T-helper 2 cell treated with Interferon-gamma antibody and Interleukin-4, amounts not matched to agents 5 μg/mL and 100 μg/mL, for 36 hours (primary cell): ENCODE measurements at regions not wholly inside any gene's neighbourhood (a gene's known extent, or its start where the extent isn't known, plus 50 kb on each side); places are given as distances from the start of the nearest gene placed in this dataset.

Experiments
- DNase-seq: peaks from one replicate; pipeline ENCODE4 v3.0.0; 2021; ENCODE audit warnings: low spot score
- H3K27ac Mint-ChIP-seq: one replicate; pipeline ENCODE4 v1.8.0; 2021; ENCODE audit warnings: mild to moderate bottlenecking, mixed read lengths
- H3K27me3 Mint-ChIP-seq: one replicate; pipeline ENCODE4 v1.8.0; 2021; ENCODE audit warnings: low read depth, mixed read lengths
- H3K36me3 Mint-ChIP-seq: one replicate; pipeline ENCODE4 v1.8.0; 2021; ENCODE audit warnings: low read depth, mixed read lengths
- H3K4me1 Mint-ChIP-seq: one replicate; pipeline ENCODE4 v1.8.0; 2021; ENCODE audit warnings: low read depth, mixed read lengths
- H3K4me3 Mint-ChIP-seq: one replicate; pipeline ENCODE4 v1.8.0; 2022; ENCODE audit warnings: mild to moderate bottlenecking, moderate library complexity, mixed read lengths
- H3K9me3 Mint-ChIP-seq: one replicate; pipeline ENCODE4 v1.8.0; 2021; ENCODE audit warnings: mixed read lengths

- Mint-ChIP-seq H3K4me3 (no peak overlapping the region), H3K4me1 (no peaks in the 10 kb centered on the region), H3K9me3 (no peaks in the 10 kb centered on the region), H3K27ac (no peak overlapping the region), H3K36me3 (no peaks in the 10 kb centered on the region), H3K27me3 (peaks cover 14% of the 10 kb centered on the region)
- DNase-seq = no peak
Observed at GRCh38 chr17:79389896-79390295, 221.0 kb downstream of the RBFOX3 start.

- Mint-ChIP-seq H3K4me1 (no peaks in the 10 kb centered on the region), H3K36me3 (no peaks in the 10 kb centered on the region), H3K4me3 (no peak overlapping the region), H3K9me3 (no peaks in the 10 kb centered on the region), H3K27me3 (peaks cover 11% of the 10 kb centered on the region), H3K27ac (no peak overlapping the region)
- DNase-seq = no peak
Observed at GRCh38 chr17:79388556-79389295, 222.1 kb downstream of the RBFOX3 start.

GRCh38 chr17:79387783-79388182, 223.1 kb downstream of the RBFOX3 start:
- Mint-ChIP-seq H3K9me3 (no peaks in the 10 kb centered on the region), H3K27me3 (peaks cover 8% of the 10 kb centered on the region), H3K4me3 (no peak overlapping the region), H3K4me1 (no peaks in the 10 kb centered on the region), H3K36me3 (no peaks in the 10 kb centered on the region), H3K27ac (no peak overlapping the region)
- DNase-seq = no peak

- Mint-ChIP-seq H3K9me3 (no peaks in the 10 kb centered on the region), H3K27ac (no peak overlapping the region), H3K36me3 (no peaks in the 10 kb centered on the region), H3K4me3 (no peak overlapping the region), H3K27me3 (no peaks in the 10 kb centered on the region), H3K4me1 (no peaks in the 10 kb centered on the region)
- no peak for DNase-seq
Observed at GRCh38 chr17:79385962-79386563, 224.8 kb downstream of the RBFOX3 start.

- Mint-ChIP-seq H3K27ac (no peak overlapping the region), H3K4me3 (no peak overlapping the region), H3K36me3 (no peaks in the 10 kb centered on the region), H3K27me3 (no peaks in the 10 kb centered on the region), H3K4me1 (no peaks in the 10 kb centered on the region), H3K9me3 (no peaks in the 10 kb centered on the region)
- DNase-seq = no peak
Observed at GRCh38 chr17:79382313-79382712, 228.5 kb downstream of the RBFOX3 start.

GRCh38 chr17:79379700-79380445, 231.0 kb downstream of the RBFOX3 start:
- H3K27me3 Mint-ChIP-seq = no peaks in the 10 kb centered on the region

GRCh38 chr17:79377230-79377786, 233.5 kb downstream of the RBFOX3 start:
- no peak overlapping the region for H3K27ac Mint-ChIP-seq
- H3K4me3 Mint-ChIP-seq = no peak overlapping the region
- no peak for DNase-seq
- H3K36me3 Mint-ChIP-seq = no peaks in the 10 kb centered on the region
- H3K9me3 Mint-ChIP-seq = no peaks in the 10 kb centered on the region
- no peaks in the 10 kb centered on the region for H3K27me3 Mint-ChIP-seq
- H3K4me1 Mint-ChIP-seq = no peaks in the 10 kb centered on the region

More at GRCh38 chr17:79379700-79380445, 231.0 kb downstream of the RBFOX3 start:
- no peak overlapping the region for H3K4me3 Mint-ChIP-seq
- H3K4me1 Mint-ChIP-seq = no peaks in the 10 kb centered on the region
- no peaks in the 10 kb centered on the region for H3K36me3 Mint-ChIP-seq
- no peaks in the 10 kb centered on the region for H3K9me3 Mint-ChIP-seq
- DNase-seq = no peak
- no peak overlapping the region for H3K27ac Mint-ChIP-seq

GRCh38 chr17:79374807-79375206, 236.0 kb downstream of the RBFOX3 start:
- no peak for DNase-seq
- Mint-ChIP-seq H3K27ac (no peak overlapping the region), H3K36me3 (no peaks in the 10 kb centered on the region), H3K9me3 (no peaks in the 10 kb centered on the region), H3K4me3 (no peak overlapping the region), H3K4me1 (no peaks in the 10 kb centered on the region), H3K27me3 (no peaks in the 10 kb centered on the region)

GRCh38 chr17:79374087-79374689, 236.7 kb downstream of the RBFOX3 start:
- no peaks in the 10 kb centered on the region for H3K9me3 Mint-ChIP-seq
- no peaks in the 10 kb centered on the region for H3K27me3 Mint-ChIP-seq
- H3K4me1 Mint-ChIP-seq = no peaks in the 10 kb centered on the region
- H3K4me3 Mint-ChIP-seq = no peak overlapping the region
- H3K27ac Mint-ChIP-seq = no peak overlapping the region
- H3K36me3 Mint-ChIP-seq = no peaks in the 10 kb centered on the region
- DNase-seq = no peak

- H3K36me3 Mint-ChIP-seq = no peaks in the 10 kb centered on the region
- DNase-seq = no peak
- H3K4me3 Mint-ChIP-seq = no peak overlapping the region
- H3K9me3 Mint-ChIP-seq = no peaks in the 10 kb centered on the region
- no peaks in the 10 kb centered on the region for H3K27me3 Mint-ChIP-seq
- H3K27ac Mint-ChIP-seq = no peak overlapping the region
- no peaks in the 10 kb centered on the region for H3K4me1 Mint-ChIP-seq
Observed at GRCh38 chr17:79372470-79373238, 238.2 kb downstream of the RBFOX3 start.

- Mint-ChIP-seq H3K27me3 (no peaks in the 10 kb centered on the region), H3K4me1 (no peaks in the 10 kb centered on the region), H3K4me3 (no peak overlapping the region), H3K27ac (no peak overlapping the region), H3K9me3 (no peaks in the 10 kb centered on the region), H3K36me3 (no peaks in the 10 kb centered on the region)
- DNase-seq = no peak
Observed at GRCh38 chr17:79371984-79372383, 238.9 kb downstream of the RBFOX3 start.

- DNase-seq = no peak
- Mint-ChIP-seq H3K9me3 (no peaks in the 10 kb centered on the region), H3K36me3 (no peaks in the 10 kb centered on the region), H3K27me3 (no peaks in the 10 kb centered on the region), H3K27ac (no peak overlapping the region), H3K4me1 (no peaks in the 10 kb centered on the region), H3K4me3 (no peak overlapping the region)
Observed at GRCh38 chr17:79370594-79370993, 240.3 kb downstream of the RBFOX3 start.

GRCh38 chr17:79370126-79370525, 240.7 kb downstream of the RBFOX3 start:
- Mint-ChIP-seq H3K4me1 (no peaks in the 10 kb centered on the region), H3K27ac (no peak overlapping the region), H3K4me3 (no peak overlapping the region), H3K27me3 (no peaks in the 10 kb centered on the region), H3K36me3 (no peaks in the 10 kb centered on the region), H3K9me3 (no peaks in the 10 kb centered on the region)
- no peak for DNase-seq
